PC-9 (cell line): ENCODE measurements at regions not wholly inside any gene's neighbourhood (a gene's known extent, or its start where the extent isn't known, plus 50 kb on each side); places are given as distances from the start of the nearest gene placed in this dataset.

Source experiments
- BruUV-seq: library from RNA; stranded (reverse); fragments of 400-500 nt; replicated peaks from 2 replicates; lab custom pipeline; 2021; lab: Mats Ljungman, UMichigan
- CTCF ChIA-PET: fragments of 300-600 bp; sonication (Branson Sonifier 250); formaldehyde crosslinking; loops from one replicate; lab custom pipeline; 2022; ENCODE audit warnings: antibody characterized with exemption; lab: Charles Lee
- POLR2A ChIA-PET: fragments of 300-600 bp; sonication (Branson Sonifier 250); formaldehyde crosslinking; loops from one replicate; lab custom pipeline; 2022; ENCODE audit warnings: antibody characterized with exemption; ENCODE audit not compliant: unreplicated experiment; lab: Charles Lee
- DNase-seq, 2 experiments: peaks; one replicate each; pipeline versions ENCODE4 v3.0.0 to v3.0.0-alpha.2; 2015 to 2022; ENCODE audit warnings: mixed read lengths in 1 of 2
- H2AFZ ChIP-seq: fragments of 200-600 bp; sonication (generic); 2 replicates; pipeline ENCODE4 v1.8.1; 2017; ENCODE audit warnings: antibody characterized with exemption
- H3F3A ChIP-seq: fragments of 200-600 bp; sonication (generic); 2 replicates; pipeline ENCODE4 v1.8.1; 2017; ENCODE audit warnings: antibody characterized with exemption, mild to moderate bottlenecking, low read depth; ENCODE audit not compliant: insufficient read depth
- H3K27ac ChIP-seq: fragments of 200-600 bp; sonication (generic); 2 replicates; pipeline ENCODE4 v1.6.1; 2016; ENCODE audit warnings: mixed run types
- H3K27me3 ChIP-seq: fragments of 200-600 bp; sonication (generic); 2 replicates; pipeline ENCODE4 v1.6.1; 2016; ENCODE audit warnings: low read depth, mixed run types; ENCODE audit not compliant: insufficient read depth
- H3K36me3 ChIP-seq: fragments of 200-600 bp; sonication (generic); 2 replicates; pipeline ENCODE4 v1.6.1; 2016; ENCODE audit warnings: low read depth, mixed run types
- H3K4me1 ChIP-seq: fragments of 200-600 bp; sonication (generic); replicated peaks from 2 replicates; pipeline ENCODE4 v1.6.1; 2016; ENCODE audit warnings: mixed run types; ENCODE audit not compliant: insufficient read depth
- H3K4me2 ChIP-seq: fragments of 200-600 bp; sonication (generic); 2 replicates; pipeline ENCODE4 v1.6.1; 2017; ENCODE audit warnings: mixed run types
- H3K4me3 ChIP-seq: fragments of 200-600 bp; sonication (generic); 2 replicates; pipeline ENCODE4 v1.6.1; 2016; ENCODE audit warnings: mixed run types
- H3K79me2 ChIP-seq: fragments of 200-600 bp; sonication (generic); 2 replicates; pipeline ENCODE4 v1.6.1; 2017; ENCODE audit warnings: low read depth, mixed run types
- H3K9me2 ChIP-seq: fragments of 200-600 bp; sonication (generic); 2 replicates; pipeline ENCODE4 v1.8.1; 2017; ENCODE audit warnings: mild to moderate bottlenecking; ENCODE audit not compliant: insufficient read depth
- H3K9me3 ChIP-seq: fragments of 200-600 bp; sonication (generic); 2 replicates; pipeline ENCODE4 v1.8.1; 2016; ENCODE audit warnings: low read depth; ENCODE audit not compliant: insufficient read depth
- H4K20me1 ChIP-seq: fragments of 200-600 bp; sonication (generic); 2 replicates; pipeline ENCODE4 v1.8.1; 2017; ENCODE audit not compliant: insufficient read depth
- CTCF ChIP-seq: fragments of 200-600 bp; sonication (generic); conservative IDR thresholded peaks from 2 replicates; pipeline ENCODE4 v1.6.1; 2017; ENCODE audit warnings: mixed run types, antibody characterized with exemption, mild to moderate bottlenecking, moderate library complexity
- EZH2 ChIP-seq: fragments of 200-600 bp; sonication (generic); IDR thresholded peaks from 2 replicates; pipeline ENCODE4 v1.8.0; 2017; ENCODE audit warnings: antibody characterized with exemption, low read depth
- intact Hi-C: fragments of 100-400 bp; cut with micrococcal nuclease; formaldehyde crosslinking; loops from one replicate; pipeline ENCODE4 v1.10.0; 2022; ENCODE audit not compliant: unreplicated experiment

- intact Hi-C loops: loop anchor here (10.0 kb wide), 1 partner anchor 419 kb away; no protein-coding TSS in a partner anchor
- CTCF ChIA-PET: no interaction called here
These were observed 151.3 kb upstream of the BMPER start for GRCh38 chr7:33753881-33754525.

DNA sequence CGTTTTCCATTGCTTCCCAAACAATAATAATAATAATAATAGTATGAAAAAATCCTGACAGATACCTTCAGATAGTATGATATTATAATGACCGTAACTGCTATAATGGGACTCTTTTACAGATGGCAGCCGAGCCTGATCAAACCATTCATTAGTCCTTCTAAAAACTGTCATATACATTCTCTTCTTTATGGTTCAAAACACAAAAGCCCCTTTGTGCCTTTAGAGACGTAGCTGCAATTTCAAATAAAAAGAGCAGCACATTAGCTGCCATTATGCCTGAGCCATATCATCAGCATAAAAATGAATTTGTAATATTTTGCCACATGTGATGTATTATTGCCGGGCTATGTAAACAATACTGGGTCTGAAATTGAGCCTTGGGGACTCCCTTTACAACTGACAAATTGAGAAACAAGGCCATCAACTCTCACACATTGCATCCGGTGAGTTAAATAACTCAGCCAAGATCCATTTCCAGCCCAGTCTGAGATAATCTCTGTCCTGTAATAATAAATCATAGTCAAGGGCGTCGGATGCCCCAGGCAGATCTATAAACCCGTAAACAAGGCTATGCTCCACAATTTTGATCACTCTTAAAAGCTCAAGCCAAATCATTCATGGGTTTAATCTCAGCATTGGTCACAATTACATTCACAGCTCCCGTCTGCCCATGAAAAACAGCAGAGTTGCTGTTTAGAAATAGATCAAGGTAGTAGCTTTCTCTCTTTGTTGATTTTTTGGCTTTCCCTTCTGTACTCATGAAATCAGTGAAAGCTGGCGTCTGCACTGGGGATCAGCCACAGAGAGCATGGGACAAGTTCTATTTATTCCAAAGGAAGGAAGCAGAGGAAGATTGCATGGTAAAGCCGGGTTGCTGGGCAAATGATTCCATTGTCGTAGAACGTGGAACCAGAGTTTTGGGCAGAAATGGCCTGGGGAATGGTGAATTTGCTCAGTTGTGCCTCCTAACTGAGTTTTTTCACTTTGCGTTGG, 150.1 kb upstream of the BMPER start:
- H2AFZ ChIP-seq: no peak overlapping the region
- no peak for DNase-seq
- ChIA-PET CTCF (interaction anchor here (0.7 kb wide), 1 partner anchor 240 kb away, joined by 3 read pairs; no protein-coding TSS in a partner anchor), POLR2A (interaction anchor here (0.6 kb wide), 1 partner anchor 1646 kb away, joined by 4 read pairs; no protein-coding TSS in a partner anchor)
- H3K27ac ChIP-seq: no peak overlapping the region
- TF ChIP-seq EZH2: no peak
- H3K36me3 ChIP-seq: no peaks in the 10 kb centered on the region
- H3K79me2 ChIP-seq: no peaks in the 10 kb centered on the region
- peaks cover 42% of the 10 kb centered on the region for H3K27me3 ChIP-seq
- H3F3A ChIP-seq: no peaks in the 10 kb centered on the region
- H3K4me2 ChIP-seq: no peak overlapping the region
- H3K4me1 ChIP-seq: no peaks in the 10 kb centered on the region
- no peaks in the 10 kb centered on the region for H3K9me3 ChIP-seq
- no TSS peak for BruUV-seq
- H4K20me1 ChIP-seq: no peaks in the 10 kb centered on the region
- H3K9me2 ChIP-seq: no peaks in the 10 kb centered on the region
- H3K4me3 ChIP-seq: no peak overlapping the region
- intact Hi-C loops: loop anchor here (5.0 to 10.0 kb wide), 2 partner anchors 177 to 420 kb away; no protein-coding TSS in a partner anchor

More at GRCh38 chr7:33753881-33754525, 151.3 kb upstream of the BMPER start:
- no peak for DNase-seq
- peaks cover 42% of the 10 kb centered on the region for H3K27me3 ChIP-seq
- H3F3A ChIP-seq: no peaks in the 10 kb centered on the region
- H3K9me3 ChIP-seq: no peaks in the 10 kb centered on the region
- no peaks in the 10 kb centered on the region for H4K20me1 ChIP-seq
- no peak overlapping the region for H2AFZ ChIP-seq
- no peak overlapping the region for H3K4me2 ChIP-seq
- no peaks in the 10 kb centered on the region for H3K9me2 ChIP-seq
- no TSS peak for BruUV-seq
- H3K27ac ChIP-seq: no peak overlapping the region
- H3K36me3 ChIP-seq: no peaks in the 10 kb centered on the region
- POLR2A ChIA-PET: no interaction called here
- H3K79me2 ChIP-seq: no peaks in the 10 kb centered on the region
- no peak overlapping the region for H3K4me3 ChIP-seq
- TF ChIP-seq EZH2: no peak
- H3K4me1 ChIP-seq: no peaks in the 10 kb centered on the region

DNA sequence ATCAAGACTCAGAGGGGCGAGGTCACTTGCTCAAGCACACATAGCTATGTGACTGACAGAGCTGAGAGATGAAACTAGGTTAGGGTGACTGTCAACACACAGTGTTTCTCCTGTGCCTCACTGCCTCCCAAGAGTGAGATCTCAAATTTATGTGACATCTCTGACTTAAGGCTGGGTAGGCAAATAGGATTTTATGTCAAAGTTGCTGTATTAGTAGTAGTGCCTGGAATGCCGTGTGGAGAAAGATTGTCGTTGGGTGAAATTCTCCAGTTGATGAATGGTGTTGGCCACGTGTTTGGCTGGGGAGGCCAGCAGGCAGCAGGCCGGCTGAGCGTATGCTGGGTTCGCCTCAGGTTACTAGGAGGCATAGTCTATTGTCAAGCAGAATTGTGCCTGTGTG, 148.3 kb upstream of the BMPER start:
- TF ChIP-seq CTCF: no peak
- no peak for TF ChIP-seq EZH2
- intact Hi-C loops: loop anchor here (1.0 to 10.0 kb wide), 3 partner anchors 138 to 422 kb away; no protein-coding TSS in a partner anchor
- no peaks in the 10 kb centered on the region for H4K20me1 ChIP-seq
- H3K9me2 ChIP-seq: no peaks in the 10 kb centered on the region
- H3K27ac ChIP-seq: no peak overlapping the region
- DNase-seq: no peak
- no peak overlapping the region for H3K4me2 ChIP-seq
- H3K4me1 ChIP-seq: no peaks in the 10 kb centered on the region
- H3K27me3 ChIP-seq: peaks cover 37% of the 10 kb centered on the region
- no peak overlapping the region for H2AFZ ChIP-seq
- ChIA-PET CTCF (interaction anchor here (2.0 kb wide), 1 partner anchor 176 kb away, joined by 6 read pairs; no protein-coding TSS in a partner anchor), POLR2A (no interaction called here)
- no peaks in the 10 kb centered on the region for H3F3A ChIP-seq
- H3K36me3 ChIP-seq: no peaks in the 10 kb centered on the region
- H3K79me2 ChIP-seq: no peaks in the 10 kb centered on the region
- BruUV-seq: no TSS peak
- H3K4me3 ChIP-seq: no peak overlapping the region
- H3K9me3 ChIP-seq: no peaks in the 10 kb centered on the region
